ENCODE measurements at regions not wholly inside any gene's neighbourhood (a gene's known extent, or its start where the extent isn't known, plus 50 kb on each side); places are given as distances from the start of the nearest gene placed in this dataset.

- RAD21 ChIA-PET (ENCODE audit: low non-redundant PET in 1 of 2, low total read pairs in 2 of 2, uncharacterized antibody in 2 of 2, unreplicated experiment in 2 of 2), result no interaction called here
- Histone ChIP-seq H3K27ac (ENCODE audit: low read depth, low read length) (no peak overlapping the region), H3K9me3 (ENCODE audit: control insufficient read depth in 1 of 2, insufficient read depth in 1 of 2, low read depth in 1 of 2, low read length in 2 of 2) (no peaks in the 10 kb centered on the region), H3K27me3 (ENCODE audit: insufficient read depth, low read length) (no peaks in the 10 kb centered on the region), H3K36me3 (ENCODE audit: control insufficient read depth in 1 of 2, insufficient read depth in 2 of 2, low read length in 2 of 2) (no peaks in the 10 kb centered on the region), H3K9ac (ENCODE audit: low read length) (no peak overlapping the region), H2AFZ (ENCODE audit: low read depth, low read length, poor library complexity, severe bottlenecking) (no peak overlapping the region), H3K9me2 (ENCODE audit: insufficient read depth) (no peaks in the 10 kb centered on the region), H3K4me2 (ENCODE audit: low read length) (no peak overlapping the region), H3K79me2 (ENCODE audit: insufficient read depth, low read length) (no peaks in the 10 kb centered on the region), H4K20me1 (ENCODE audit: insufficient read depth) (no peaks in the 10 kb centered on the region), H3K4me1 (ENCODE audit: control insufficient read depth in 1 of 2, insufficient read depth in 2 of 2, low read length in 2 of 2) (peaks cover 0 to 5% of the 10 kb centered on the region in 2 experiments; a peak in 1 of 4 replicates), H3K4me3 (replicated peaks in 1 of 2; ENCODE audit: low read depth in 1 of 2, low read length in 2 of 2) (no peak overlapping the region)
- DNase-seq (ENCODE audit: low read depth, low spot score) (no peak), ATAC-seq (no peak)
- TF ChIP-seq EZH2 (IDR thresholded peaks at IDR 0.05) (no peak), SP1 (IDR thresholded peaks at IDR 0.05; ENCODE audit: low read depth) (no peak), JUND (IDR thresholded peaks at IDR 0.05) (no peak), CEBPB (IDR thresholded peaks at IDR 0.05; ENCODE audit: low read depth) (no peak), FOSL1 (IDR thresholded peaks at IDR 0.05; ENCODE audit: low read depth) (no peak), ATF3 (IDR thresholded peaks at IDR 0.05) (no peak), EGR1 (IDR thresholded peaks at IDR 0.05; ENCODE audit: low read depth) (no peak), POLR2A (IDR thresholded peaks at IDR 0.05; ENCODE audit: borderline replicate concordance, extremely low read depth, insufficient read depth, insufficient read length) (no peak), CBX3 (IDR thresholded peaks at IDR 0.05; ENCODE audit: low read depth) (no peak), ZNF274 (IDR thresholded peaks at IDR 0.05; ENCODE audit: low read depth, low read length) (no peak)
- BruUV-seq (replicated peaks), result no TSS peak
- CTCF ChIA-PET, result interaction anchor here (1.3 to 1.4 kb wide), 2 partner anchors 107 to 118 kb away, joined by 3 to 4 read pairs; no protein-coding TSS in a partner anchor
- intact Hi-C loops (cut with micrococcal nuclease), result loop anchor here (5.0 kb wide), 1 partner anchor 140 kb away; no protein-coding TSS in a partner anchor
- POLR2A ChIA-PET, result interaction anchor here (1.1 kb wide), 1 partner anchor 98 kb away, joined by 3 read pairs; the partner anchor contains the start of gene MAP3K8
Measured at GRCh38 chr10:30531751-30532530, 97.6 kb downstream of the LYZL2 start.

GRCh38 chr10:30529373-30529998, 95.5 kb downstream of the MAP3K8 start:
- Histone ChIP-seq H3K79me2 (ENCODE audit: insufficient read depth, low read length) (no peaks in the 10 kb centered on the region), H3K9me3 (ENCODE audit: control insufficient read depth in 1 of 2, insufficient read depth in 1 of 2, low read depth in 1 of 2, low read length in 2 of 2) (no peaks in the 10 kb centered on the region), H3K4me1 (ENCODE audit: control insufficient read depth in 1 of 2, insufficient read depth in 2 of 2, low read length in 2 of 2) (peaks cover 0 to 2% of the 10 kb centered on the region in 2 experiments; a peak in 1 of 4 replicates), H4K20me1 (ENCODE audit: insufficient read depth) (no peaks in the 10 kb centered on the region), H3K36me3 (ENCODE audit: control insufficient read depth in 1 of 2, insufficient read depth in 2 of 2, low read length in 2 of 2) (no peaks in the 10 kb centered on the region), H3K4me2 (ENCODE audit: low read length) (no peak overlapping the region), H3K9me2 (ENCODE audit: insufficient read depth) (no peaks in the 10 kb centered on the region), H2AFZ (ENCODE audit: low read depth, low read length, poor library complexity, severe bottlenecking) (no peak overlapping the region), H3K27ac (ENCODE audit: low read depth, low read length) (no peak overlapping the region), H3K4me3 (replicated peaks in 1 of 2; ENCODE audit: low read depth in 1 of 2, low read length in 2 of 2) (no peak overlapping the region), H3K27me3 (ENCODE audit: insufficient read depth, low read length) (no peaks in the 10 kb centered on the region), H3K9ac (ENCODE audit: low read length) (no peak overlapping the region)
- ChIA-PET RAD21 (ENCODE audit: low non-redundant PET in 1 of 2, low total read pairs in 2 of 2, uncharacterized antibody in 2 of 2, unreplicated experiment in 2 of 2) (no interaction called here), POLR2A (no interaction called here), CTCF (interaction anchor here (2.2 kb wide), 1 partner anchor 52 kb away, joined by 5 read pairs; no protein-coding TSS in a partner anchor)
- no TSS peak for BruUV-seq (replicated peaks)
- no peak for DNase-seq (ENCODE audit: low read depth, low spot score)
- intact Hi-C loops (cut with micrococcal nuclease), result no loop called here
- ATAC-seq, result no peak
- no peak for TF ChIP-seq MAX (IDR thresholded peaks at IDR 0.05)
- no peak for TF ChIP-seq POLR2AphosphoS5 (IDR thresholded peaks at IDR 0.05; ENCODE audit: low read depth, low read length)
- TF ChIP-seq FOSL1 (IDR thresholded peaks at IDR 0.05; ENCODE audit: low read depth), result no peak
- no peak for TF ChIP-seq EGR1 (IDR thresholded peaks at IDR 0.05; ENCODE audit: low read depth)
- no peak for TF ChIP-seq CBX3 (IDR thresholded peaks at IDR 0.05; ENCODE audit: low read depth)
- no peak for TF ChIP-seq CEBPB (IDR thresholded peaks at IDR 0.05; ENCODE audit: low read depth)
- no peak for TF ChIP-seq ZBTB33 (IDR thresholded peaks at IDR 0.05; ENCODE audit: extremely low read depth, insufficient replicate concordance, low read length)
- TF ChIP-seq EZH2phosphoT487 (IDR thresholded peaks at IDR 0.05; ENCODE audit: borderline replicate concordance), result no peak
- no peak for TF ChIP-seq SRF (IDR thresholded peaks at IDR 0.05; ENCODE audit: low read depth)
- no peak for TF ChIP-seq POLR2A (IDR thresholded peaks at IDR 0.05; ENCODE audit: borderline replicate concordance, extremely low read depth, insufficient read depth, insufficient read length)
- TF ChIP-seq TCF7L2 (IDR thresholded peaks at IDR 0.05; ENCODE audit: borderline replicate concordance, extremely low read depth, insufficient read depth, insufficient read length), result no peak
- TF ChIP-seq YY1 (IDR thresholded peaks at IDR 0.05; ENCODE audit: extremely low read depth, insufficient replicate concordance, low read depth, low read length), result no peak
